IPS-NIHi11 (cell line): ENCODE measurements at regions not wholly inside any gene's neighbourhood (a gene's known extent, or its start where the extent isn't known, plus 50 kb on each side); places are given as distances from the start of the nearest gene placed in this dataset.

Experiments
- DNase-seq: peaks from one replicate; pipeline ENCODE4 v3.0.0; 2012; ENCODE audit warnings: mixed read lengths, low spot score

DNA sequence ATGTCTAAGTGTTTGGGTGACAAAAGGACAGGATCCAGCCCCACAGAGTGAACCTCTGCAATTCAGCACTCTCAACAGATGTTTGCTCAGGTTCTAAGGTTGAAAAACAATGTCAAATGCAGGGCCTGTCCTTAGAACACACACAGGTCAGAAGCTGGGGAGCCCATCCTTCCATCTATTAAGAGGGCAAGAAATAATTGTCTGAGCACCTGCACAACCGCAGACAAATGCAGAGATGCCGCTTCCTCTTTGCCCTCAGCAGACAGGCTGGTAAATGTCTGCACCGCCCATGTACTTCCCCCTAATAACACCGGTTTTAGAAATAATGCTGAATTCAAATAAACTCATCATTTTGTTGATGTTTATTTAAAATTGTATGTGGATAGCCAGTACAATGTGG lies 414.5 kb upstream of the ADAMTS16 start:
- no peak for DNase-seq

DNA sequence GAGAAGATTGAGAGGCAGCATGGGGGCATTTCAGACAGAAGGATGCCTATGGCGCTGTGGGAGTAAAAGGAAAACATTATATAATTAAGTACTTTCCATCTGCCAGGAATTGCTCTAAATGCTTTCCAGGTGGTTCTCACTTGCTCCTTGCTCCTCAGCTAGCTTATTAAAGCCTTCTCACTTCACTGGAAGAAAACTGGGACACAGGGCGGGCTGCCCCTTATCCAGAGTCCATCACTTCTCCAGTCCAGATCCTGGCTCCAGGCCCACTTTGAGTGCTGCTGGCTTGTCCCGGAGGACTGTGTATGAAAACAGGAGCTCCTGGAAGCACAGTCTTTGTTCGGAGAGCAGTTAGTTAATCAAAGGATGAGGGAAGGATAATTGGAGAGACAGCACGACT lies 409.9 kb upstream of the ADAMTS16 start:
- no peak for DNase-seq

DNA sequence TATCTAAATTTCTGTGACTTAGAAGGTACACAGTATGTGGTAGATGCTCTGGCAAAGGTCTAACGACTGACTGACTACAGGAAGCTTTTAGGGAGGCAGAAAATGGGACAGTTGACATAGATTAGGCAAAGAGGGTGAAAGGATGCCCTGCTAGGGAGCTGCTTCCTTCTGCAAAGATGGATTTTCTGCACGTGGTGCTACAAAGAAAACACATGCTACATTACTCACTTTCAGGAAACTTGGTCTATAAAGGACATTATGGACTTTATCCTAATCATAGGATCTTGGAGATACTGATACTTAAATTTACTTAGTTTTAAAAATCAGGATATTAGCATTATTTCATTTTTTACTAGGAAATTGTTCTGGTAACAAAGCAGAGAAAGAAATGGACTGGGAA lies 405.8 kb upstream of the ADAMTS16 start:
- no peak for DNase-seq

DNA sequence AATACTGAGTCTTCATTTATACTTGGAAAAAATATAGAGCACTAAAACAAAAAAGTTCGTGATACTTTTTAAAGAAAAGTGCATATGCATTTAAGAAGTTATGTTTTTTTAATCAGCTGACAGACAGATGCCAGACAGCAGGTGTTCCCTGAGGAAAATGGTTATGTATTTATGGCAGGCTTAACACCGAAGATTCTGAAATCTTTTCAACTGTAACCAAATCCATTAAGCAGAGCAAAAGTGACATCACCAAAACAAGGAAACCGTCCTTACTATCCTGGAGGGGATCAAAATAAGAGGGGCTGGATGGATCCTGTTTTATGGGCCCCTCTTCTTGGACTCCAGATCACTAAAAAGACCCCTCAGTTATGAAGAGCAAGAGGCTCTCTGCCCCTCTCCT lies 404.9 kb upstream of the ADAMTS16 start:
- DNase-seq = no peak

DNA sequence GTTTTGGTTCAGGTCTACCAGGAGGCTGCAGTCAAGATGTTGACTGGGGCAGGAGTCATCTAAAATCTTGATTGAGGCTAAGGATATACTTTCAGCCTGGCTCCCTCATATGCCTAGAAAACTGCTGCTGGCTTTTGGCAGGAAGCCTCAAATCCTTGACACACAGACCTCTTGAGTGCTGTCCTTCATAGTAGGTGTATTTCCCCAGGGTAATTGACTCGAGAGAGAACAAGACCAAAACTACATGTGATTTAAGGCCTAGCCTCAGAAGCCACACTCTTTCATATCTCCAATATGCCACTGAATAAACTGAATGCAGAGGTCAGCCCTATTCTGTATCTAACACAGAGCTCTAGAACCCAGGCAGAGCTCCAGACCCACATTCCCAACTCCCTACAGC lies 402.3 kb upstream of the ADAMTS16 start:
- no peak for DNase-seq

DNA sequence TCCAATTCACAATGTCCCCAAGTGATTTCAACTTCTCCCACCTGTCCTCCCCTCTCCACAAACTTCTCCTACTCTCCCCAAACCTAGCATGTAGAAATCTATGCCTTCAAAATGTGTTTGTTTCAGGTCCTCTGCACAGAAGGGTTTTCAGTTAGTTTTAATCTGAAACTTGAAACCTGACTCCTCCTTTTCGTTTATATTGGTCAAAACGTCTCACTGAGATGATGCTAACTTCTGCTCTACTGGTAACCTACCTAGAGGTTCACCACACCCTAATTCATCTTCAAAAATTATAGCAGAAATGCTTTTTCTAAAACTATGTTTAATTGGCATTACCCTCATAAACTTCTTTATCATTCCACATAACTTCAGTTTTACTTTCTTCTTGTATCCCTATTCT lies 401.8 kb upstream of the ADAMTS16 start:
- DNase-seq = no peak

DNA sequence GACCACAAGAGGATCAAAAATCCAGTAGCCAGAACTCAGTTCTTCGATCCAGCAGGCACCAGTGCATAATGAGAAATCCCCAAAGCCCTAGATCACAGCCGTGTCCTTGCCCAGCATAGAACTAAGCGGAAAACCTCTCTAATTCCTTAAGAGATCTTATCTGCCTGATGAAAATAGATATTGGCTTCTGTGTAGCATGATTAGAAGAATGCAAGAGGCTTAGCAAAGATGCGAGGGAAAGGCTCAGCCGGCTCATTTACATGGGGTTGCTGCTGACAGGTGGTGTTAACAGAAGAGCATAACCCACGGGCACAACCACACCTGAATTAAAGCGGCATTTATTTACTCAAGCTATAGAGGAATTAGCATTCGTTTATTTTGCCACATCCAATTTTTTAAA lies 400.0 kb upstream of the ADAMTS16 start:
- DNase-seq = no peak

DNA sequence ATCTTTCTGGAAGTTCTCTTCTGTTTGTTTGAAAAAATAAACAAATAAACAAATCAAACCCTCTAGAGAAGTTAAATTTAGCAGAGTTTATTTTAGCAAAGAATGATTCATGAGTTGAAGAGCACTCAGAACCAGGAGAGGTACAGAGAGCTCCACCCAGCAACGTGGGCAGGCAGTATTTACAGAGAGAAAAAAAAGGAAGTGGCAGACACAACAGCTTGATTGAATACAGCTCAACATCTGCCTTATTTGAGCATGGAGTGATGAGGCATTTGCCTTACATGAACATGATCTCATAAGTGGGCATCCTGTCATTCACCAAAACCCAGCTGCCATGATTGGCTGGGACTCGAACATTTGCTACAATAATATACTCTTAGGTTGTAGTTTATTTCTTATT lies 381.6 kb upstream of the ADAMTS16 start:
- no peak for DNase-seq

DNA sequence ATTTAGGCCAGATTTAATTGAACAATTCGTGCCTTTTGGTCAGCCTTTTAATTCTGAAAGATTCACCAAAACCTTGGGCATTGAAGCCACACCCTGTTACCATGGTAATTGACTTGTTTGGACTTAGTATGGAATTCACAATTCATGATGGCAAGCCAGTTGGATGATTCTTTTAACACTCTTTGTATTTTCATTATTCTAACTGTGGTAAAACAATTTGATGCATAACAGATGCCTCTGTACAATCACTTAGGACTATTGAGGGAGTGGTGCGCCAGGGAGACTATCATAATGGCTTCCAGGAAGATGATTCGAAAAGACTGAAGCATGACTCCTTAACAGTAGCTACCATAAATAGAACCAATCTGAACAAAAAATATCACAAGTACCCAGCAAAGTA lies 381.1 kb upstream of the ADAMTS16 start:
- DNase-seq = no peak

DNA sequence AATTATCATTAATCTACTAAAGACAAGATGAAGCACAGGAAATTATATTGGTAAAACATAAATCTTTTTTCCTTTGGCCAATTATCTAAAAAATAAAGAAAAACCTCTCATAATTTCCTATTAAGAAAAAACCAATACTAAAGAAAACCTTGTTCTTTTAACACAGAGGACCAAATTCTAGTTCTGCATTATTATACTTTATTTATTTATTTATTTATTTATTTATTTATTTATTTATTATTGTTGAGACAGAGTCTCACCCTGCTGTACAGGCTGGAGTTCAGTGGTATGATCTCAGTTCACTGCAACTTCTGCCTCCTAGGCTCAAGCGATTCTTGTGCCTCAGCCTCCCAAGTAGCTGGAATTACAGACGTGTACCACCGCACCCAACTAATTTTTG lies 377.8 kb upstream of the ADAMTS16 start:
- DNase-seq = no peak

DNA sequence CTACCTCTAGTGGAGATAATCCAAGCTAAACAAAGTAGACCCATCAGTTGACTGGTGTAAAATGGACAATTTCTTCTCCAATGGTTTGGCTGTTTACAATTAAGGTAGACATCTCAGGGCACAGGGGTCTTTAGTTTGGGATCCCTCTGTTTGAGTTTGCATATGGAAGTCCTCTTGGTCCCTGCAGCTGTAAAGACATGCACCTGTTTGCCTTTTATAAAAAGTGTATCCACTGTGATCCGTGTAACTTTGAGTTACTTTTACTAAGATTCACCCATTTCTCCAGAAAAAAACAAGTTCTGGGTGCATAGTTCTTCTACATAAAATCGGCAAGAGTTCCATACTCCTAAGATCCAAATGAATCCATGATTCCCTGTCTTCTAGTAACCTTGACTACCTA lies 374.7 kb upstream of the ADAMTS16 start:
- DNase-seq = no peak

DNA sequence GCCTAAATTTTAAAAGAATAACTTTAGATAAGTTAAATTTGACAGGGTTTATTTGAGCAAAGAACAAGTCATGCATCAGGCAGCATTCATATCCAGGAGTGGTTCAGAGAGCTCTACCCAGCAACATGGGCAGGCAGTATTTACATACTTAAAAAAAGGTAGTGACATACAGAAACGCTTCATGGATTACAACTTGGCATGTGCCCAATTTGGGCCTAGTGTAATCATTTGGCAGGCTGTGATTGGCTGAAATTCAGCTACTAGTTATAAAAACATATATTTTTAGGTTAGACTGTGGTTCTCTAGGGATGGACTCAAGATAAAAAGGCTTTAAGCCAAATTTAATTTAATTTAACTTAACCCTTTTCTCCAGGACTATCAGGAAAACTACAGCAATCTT lies 374.0 kb upstream of the ADAMTS16 start:
- DNase-seq = no peak

DNA sequence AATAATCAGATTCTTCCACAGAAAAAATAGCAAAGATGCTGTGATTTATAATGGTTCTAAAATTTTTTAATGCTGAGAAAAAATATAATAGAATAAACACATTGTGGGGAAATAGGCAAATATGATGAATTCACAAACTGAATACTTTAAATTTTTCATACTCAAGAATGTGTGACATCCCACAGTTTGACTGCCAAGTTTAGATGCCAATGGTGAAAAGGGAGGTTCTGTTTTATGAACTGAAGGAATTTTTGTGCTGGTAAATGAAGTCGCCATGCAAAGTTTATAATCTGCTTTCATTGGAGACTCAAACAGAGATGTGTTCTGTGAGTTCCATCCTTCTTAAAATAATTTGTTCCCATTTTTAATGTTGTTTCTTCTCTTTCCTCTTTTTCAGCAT lies 367.5 kb upstream of the ADAMTS16 start:
- no peak for DNase-seq

DNA sequence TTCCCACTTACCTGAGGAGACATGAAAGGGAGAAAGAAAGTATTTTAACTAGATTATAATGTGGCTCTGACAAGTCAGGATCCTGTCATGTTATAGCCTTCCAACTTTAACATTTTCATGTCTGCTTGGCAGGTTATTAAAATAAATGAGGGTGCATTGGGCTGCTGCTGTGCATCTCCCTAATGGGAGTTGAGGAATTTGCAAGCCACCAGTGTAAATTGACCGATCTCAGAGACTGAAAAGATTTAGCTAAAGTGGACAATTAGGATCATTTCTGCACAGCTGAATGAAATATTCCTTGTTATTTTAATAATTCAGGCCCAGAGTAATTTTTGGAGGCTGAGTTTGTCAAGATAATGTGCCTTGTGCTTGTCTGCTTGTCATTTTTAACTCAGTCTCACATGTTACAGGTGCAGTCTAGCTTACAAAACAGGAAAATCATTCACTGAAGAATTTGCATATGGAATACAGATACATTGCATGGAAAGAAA lies 366.3 kb upstream of the ADAMTS16 start:
- no peak for DNase-seq

DNA sequence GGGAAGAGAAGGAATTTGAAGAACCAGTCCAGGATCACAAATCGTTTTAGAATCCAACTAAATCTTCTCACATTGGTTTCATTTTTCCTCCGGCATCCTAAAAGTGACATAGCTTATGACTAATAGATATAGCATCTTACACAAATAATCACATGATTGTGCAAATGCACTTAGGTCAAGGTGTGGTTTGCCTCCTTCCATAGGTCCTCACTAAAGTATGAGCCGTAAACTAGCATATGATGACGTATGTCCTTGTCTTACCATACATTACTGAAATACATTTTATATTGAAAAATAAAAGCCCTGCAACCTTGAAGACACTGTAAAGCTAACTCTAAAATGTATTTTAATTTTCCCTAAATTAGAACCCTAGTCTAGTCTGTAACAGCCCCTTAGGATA lies 362.7 kb upstream of the ADAMTS16 start:
- no peak for DNase-seq

DNA sequence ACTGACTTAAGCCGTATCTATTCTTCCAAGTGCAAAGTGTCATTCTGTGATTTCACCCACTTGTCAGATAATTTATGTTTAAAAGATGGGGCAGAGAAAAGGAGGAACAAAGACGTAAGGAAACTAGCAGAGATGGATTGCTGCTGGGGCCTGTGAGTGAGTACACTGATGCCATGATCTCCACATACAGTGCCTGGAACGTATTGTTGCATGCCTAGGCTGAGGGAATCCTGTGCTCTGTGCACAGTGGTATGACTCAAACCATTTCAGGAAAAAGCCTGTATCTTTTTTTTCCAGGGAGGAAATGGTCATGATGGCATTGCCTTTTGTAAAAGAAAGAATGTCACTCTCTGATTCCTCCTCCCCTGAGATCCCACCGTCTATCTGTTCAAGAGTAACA lies 359.5 kb upstream of the ADAMTS16 start:
- no peak for DNase-seq

DNA sequence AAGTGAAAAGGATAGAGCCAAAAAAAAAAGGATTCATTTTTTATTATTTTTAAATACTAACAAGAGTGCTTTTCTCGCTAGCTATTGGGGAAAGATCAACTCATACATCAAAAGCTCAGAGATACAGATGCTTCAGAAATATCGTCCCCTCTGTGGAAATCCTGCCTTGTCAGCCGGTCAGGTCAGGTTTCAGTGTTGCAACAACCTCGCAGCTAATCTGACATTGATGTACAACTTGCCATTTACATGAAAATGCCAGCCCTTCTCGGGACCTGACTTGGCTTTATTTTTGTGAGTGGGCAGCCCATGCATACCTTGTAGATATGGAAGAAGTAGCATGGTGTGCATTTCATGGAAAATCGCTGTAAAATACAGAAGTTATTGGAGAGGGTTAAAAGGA lies 358.8 kb upstream of the ADAMTS16 start:
- DNase-seq = no peak

DNA sequence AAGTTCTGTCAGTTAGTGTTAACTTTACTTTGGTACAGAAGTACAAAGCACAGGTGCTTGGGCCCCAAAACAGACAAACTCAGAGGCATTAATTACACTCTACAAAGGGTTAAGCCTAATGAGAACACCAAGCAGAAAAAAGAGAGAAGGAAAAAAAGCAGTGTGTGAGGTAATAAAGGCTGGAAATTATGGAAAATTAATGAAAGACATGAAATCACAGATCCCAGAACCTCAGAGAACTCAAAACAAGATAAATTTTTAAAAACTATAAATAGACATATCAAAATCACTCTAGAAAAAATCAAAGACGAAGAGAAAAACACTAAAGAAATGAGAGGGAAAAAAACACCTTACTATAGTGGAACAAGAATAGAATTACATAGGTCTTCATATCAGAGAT lies 354.2 kb upstream of the ADAMTS16 start:
- no peak for DNase-seq

DNA sequence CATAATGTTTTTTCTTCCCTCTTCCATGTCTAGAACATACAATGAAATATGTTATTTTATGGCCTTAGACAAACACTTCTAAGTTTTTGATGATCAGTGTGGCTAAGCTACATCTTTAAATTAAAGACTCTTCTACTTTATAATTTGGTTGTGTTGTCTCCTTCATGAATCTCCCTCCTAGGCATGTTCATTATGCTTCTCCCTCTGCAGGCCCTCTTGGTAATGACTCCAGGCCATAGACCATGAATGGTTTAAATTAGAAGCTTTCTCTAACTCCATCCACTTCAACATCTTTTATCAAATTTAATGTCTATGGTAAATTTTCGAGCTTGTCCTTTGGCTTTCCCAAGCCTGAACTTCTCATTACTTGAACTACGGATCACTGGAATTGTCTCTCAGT lies 342.7 kb upstream of the ADAMTS16 start:
- DNase-seq = no peak

DNA sequence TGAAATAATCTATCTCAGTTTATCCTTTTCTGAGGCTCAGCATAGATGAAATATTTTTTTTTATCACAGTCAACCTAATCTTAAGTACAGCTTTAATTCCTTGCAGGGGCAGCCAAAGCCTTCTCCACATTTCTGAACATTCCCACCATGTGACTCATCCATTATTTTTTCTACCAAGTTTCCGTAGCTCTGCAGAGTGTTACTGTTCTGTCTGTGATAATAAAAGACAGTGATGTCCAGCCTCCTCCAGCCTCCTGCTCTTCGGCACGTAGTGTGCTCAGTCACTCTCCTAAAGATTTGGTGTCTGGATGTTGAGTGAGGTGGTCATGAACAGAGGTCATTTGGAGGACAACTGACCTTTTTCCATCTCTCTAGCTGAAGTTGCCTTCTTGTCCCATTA lies 338.1 kb upstream of the ADAMTS16 start:
- DNase-seq = no peak

DNA sequence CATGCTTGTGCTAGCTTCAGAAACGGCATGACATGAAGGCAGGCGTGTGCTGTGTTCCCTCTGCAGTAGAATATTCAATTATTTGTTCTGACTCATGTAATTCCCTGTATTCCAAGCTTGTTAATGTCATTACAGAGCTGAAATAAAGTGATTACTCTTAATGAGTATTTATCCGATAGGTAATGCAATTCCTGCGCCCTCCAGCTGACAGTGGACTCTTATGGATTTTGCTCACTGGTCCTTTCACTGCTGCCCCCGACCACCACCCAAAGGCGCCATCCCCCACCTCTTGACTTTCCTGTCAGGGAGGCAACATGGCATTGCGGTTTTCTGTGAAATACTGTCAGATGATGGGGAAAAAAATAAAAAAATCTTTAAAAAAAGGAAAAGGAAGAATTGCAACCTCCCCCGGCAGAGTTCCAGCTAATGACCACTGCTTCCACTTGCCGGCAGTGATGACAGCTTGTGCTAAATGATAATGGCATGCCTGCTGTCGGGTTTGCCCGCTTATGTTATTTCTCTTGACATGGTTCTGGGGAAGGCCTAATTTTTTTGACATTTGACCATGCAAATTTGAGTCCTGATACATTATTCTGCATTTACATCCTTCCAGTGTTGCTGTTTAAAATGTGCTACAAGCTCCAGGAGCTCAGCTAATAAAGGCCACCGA lies 335.3 kb upstream of the ADAMTS16 start:
- DNase-seq = no peak

DNA sequence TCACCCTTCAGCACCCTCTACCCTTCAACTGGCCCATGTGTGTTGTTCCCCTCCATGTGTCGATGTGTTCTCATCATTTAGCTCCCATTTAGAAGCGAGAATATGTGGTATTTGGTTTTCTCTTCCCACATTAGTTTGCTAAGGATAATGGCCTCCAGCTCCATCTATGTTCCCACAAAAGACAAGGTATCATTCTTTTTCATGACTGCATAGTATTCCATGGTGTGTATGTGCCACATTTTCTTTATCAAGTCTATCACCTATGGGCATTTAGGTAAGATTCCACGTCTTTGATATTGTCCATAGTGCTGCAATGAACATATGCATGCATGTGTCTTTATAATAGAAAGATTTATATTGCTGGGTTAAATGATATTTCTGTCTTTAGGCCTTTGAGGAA lies 325.1 kb upstream of the ADAMTS16 start:
- DNase-seq = no peak

DNA sequence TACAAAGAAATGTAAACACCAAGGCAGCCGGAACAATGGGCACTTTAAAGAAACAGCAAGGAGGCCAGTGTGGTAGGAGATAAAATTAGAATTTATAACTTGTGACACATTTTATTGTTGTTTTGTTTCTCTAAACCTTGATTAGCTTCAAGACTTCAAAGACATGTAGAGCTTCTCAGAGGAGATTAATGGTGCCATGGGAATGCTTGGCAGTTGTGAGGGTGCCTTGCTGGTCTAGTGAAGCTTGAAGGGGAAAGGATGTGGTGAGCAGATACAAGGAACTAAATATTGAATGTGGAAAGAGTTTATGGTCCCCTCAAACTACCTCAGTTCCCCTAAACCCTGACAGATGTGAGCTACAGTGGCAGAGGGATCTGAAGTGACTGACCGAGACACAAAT lies 322.4 kb upstream of the ADAMTS16 start:
- DNase-seq = no peak

DNA sequence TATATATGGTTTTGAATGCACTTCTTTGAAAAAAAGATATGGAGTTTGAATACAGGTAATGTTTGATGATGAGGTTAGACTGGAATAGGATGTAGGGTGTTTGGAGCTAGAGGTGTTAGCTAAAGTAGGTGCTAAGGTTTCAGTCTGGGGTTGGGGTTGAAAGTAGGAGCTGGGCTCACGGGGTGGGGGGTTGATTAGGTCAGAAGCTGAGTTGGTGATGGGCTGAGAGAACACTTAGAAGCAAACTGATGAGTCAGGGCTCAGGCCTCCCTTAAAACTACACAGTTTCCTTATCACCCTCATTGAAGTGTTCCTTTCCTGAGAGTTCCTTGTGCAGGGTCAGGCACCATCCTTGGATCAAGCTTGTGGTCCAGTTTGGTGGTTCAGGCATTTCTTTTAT lies 308.8 kb upstream of the ADAMTS16 start:
- no peak for DNase-seq

DNA sequence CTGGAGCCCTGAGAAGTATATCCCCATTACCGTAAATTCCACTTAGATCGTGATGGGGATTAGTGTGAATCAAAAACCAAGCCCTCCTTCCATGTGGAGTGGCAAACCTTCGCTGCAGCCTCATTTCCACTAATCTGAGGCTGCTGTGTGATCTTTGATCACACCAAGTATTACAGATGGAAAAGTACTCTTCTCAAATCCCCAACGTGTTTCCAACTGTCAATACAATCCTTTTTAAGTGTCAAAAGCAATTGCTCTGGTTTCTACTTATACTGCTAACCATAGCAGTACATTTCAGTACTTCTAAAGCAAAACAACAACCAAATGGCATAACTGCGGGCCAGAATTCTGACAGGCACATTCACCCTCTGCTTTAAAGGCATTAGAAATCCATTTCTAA lies 307.7 kb upstream of the ADAMTS16 start:
- no peak for DNase-seq
